WERI-Rb-1 (cell line): ENCODE measurements at regions not wholly inside any gene's neighbourhood (a gene's known extent, or its start where the extent isn't known, plus 50 kb on each side); places are given as distances from the start of the nearest gene placed in this dataset.

Experiments
- DNase-seq: peaks from one replicate; pipeline ENCODE4 v3.0.0-alpha.2; 2020
- H3K27ac ChIP-seq: fragments of 250-450 bp; sonication (Bioruptor Pico); 2 replicates; pipeline ENCODE4 v1.5.1; 2020; ENCODE audit warnings: mild to moderate bottlenecking, moderate library complexity
- H3K27me3 ChIP-seq: fragments of 250-450 bp; sonication (Bioruptor Pico); 2 replicates; pipeline ENCODE4 v1.5.1; 2021; ENCODE audit warnings: mild to moderate bottlenecking, low read depth, moderate library complexity; ENCODE audit not compliant: insufficient read depth, severe bottlenecking
- H3K36me3 ChIP-seq: fragments of 250-450 bp; sonication (Bioruptor Pico); 2 replicates; pipeline ENCODE4 v1.5.1; 2020; ENCODE audit warnings: mild to moderate bottlenecking, moderate library complexity
- H3K4me3 ChIP-seq: 2 replicates; pipeline ENCODE4 v1.5.1; 2011; ENCODE audit warnings: low read depth, mild to moderate bottlenecking, control low read depth, low read length
- H3K9me3 ChIP-seq: fragments of 250-450 bp; sonication (Bioruptor Pico); 2 replicates; pipeline ENCODE4 v1.5.1; 2021; ENCODE audit warnings: mild to moderate bottlenecking, moderate library complexity; ENCODE audit not compliant: severe bottlenecking
- CTCF ChIP-seq: IDR thresholded peaks from 2 replicates; pipeline ENCODE4 v1.5.1; 2011; ENCODE audit warnings: low read depth, mild to moderate bottlenecking, control low read depth, inconsistent platforms, low read length

- TF ChIP-seq CTCF = no peak
- no peak for DNase-seq
- peaks cover 7% of the 10 kb centered on the region for H3K9me3 ChIP-seq
- no peak overlapping the region for H3K4me3 ChIP-seq
- no peaks in the 10 kb centered on the region for H3K36me3 ChIP-seq
- H3K27ac ChIP-seq = no peak overlapping the region
- peaks cover 3% of the 10 kb centered on the region for H3K27me3 ChIP-seq
Observed at GRCh38 chr7:45993621-45994020, 72.5 kb upstream of the IGFBP3 start.

- peaks cover 7% of the 10 kb centered on the region for H3K9me3 ChIP-seq
- no peak overlapping the region for H3K27ac ChIP-seq
- H3K4me3 ChIP-seq = no peak overlapping the region
- H3K27me3 ChIP-seq = peaks cover 3% of the 10 kb centered on the region
- DNase-seq = no peak
- no peaks in the 10 kb centered on the region for H3K36me3 ChIP-seq
- no peak for TF ChIP-seq CTCF
Observed at GRCh38 chr7:45992826-45993225, 71.8 kb upstream of the IGFBP3 start.

DNA sequence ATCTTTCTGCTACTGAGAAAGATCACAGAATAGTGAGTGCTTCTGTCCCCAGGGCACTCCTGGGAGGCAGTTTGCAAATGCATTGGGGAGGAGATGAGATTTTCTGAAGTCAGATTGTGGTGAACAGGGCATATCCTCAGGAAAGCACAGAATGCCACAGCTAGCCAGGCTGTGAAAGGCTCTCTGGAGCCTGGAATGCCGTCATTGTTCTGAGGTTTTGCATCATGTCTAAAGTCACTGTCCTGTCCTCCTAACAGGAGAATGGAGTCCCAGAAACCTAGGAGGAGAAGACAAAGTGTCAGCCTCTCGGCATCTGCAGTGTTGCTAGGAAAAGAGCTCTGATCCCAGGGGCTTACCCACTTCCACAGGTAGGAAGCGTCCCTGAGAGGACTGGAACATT, 69.2 kb upstream of the IGFBP3 start:
- Histone ChIP-seq H3K36me3 (no peaks in the 10 kb centered on the region), H3K4me3 (no peak overlapping the region), H3K27me3 (peaks cover 3% of the 10 kb centered on the region), H3K9me3 (no peaks in the 10 kb centered on the region), H3K27ac (no peak overlapping the region)
- TF ChIP-seq CTCF = no peak
- no peak for DNase-seq

- no peak for DNase-seq
- Histone ChIP-seq H3K27ac (no peak overlapping the region), H3K27me3 (peaks cover 3% of the 10 kb centered on the region), H3K36me3 (no peaks in the 10 kb centered on the region), H3K9me3 (no peaks in the 10 kb centered on the region), H3K4me3 (no peak overlapping the region)
- TF ChIP-seq CTCF = no peak
Observed at GRCh38 chr7:45988405-45989057, 67.5 kb upstream of the IGFBP3 start.

GRCh38 chr7:45987521-45988290, 66.6 kb upstream of the IGFBP3 start:
- Histone ChIP-seq H3K9me3 (no peaks in the 10 kb centered on the region), H3K4me3 (no peak overlapping the region), H3K27ac (no peak overlapping the region), H3K36me3 (no peaks in the 10 kb centered on the region), H3K27me3 (no peaks in the 10 kb centered on the region)
- no peak for TF ChIP-seq CTCF
- DNase-seq = no peak
